IPS-20b (cell line): ENCODE measurements at regions not wholly inside any gene's neighbourhood (a gene's known extent, or its start where the extent isn't known, plus 50 kb on each side); places are given as distances from the start of the nearest gene placed in this dataset.

Source experiments
- H3K27ac ChIP-seq: one replicate; pipeline ENCODE4 v1.5.1; 2013; ENCODE audit warnings: low read length
- H3K27me3 ChIP-seq: 2 replicates; pipeline ENCODE4 v1.6.1; 2013; ENCODE audit warnings: mild to moderate bottlenecking, low read length, inconsistent platforms; ENCODE audit not compliant: insufficient read depth
- H3K36me3 ChIP-seq: 2 replicates; pipeline ENCODE4 v1.6.1; 2013; ENCODE audit warnings: low read depth, mild to moderate bottlenecking, inconsistent platforms, low read length, moderate library complexity; ENCODE audit not compliant: insufficient read depth
- H3K4me1 ChIP-seq: 2 replicates; pipeline ENCODE4 v1.6.1; 2013; ENCODE audit warnings: mild to moderate bottlenecking, control low read depth, inconsistent platforms, low read length, moderate library complexity; ENCODE audit not compliant: insufficient read depth
- H3K4me3 ChIP-seq: 2 replicates; pipeline ENCODE4 v1.5.1; 2013; ENCODE audit warnings: mild to moderate bottlenecking, low read length, inconsistent platforms
- H3K9ac ChIP-seq: 2 replicates; pipeline ENCODE4 v1.6.1; 2013; ENCODE audit warnings: low read depth, mild to moderate bottlenecking, inconsistent platforms, low read length, moderate library complexity
- H3K9me3 ChIP-seq: 2 replicates; pipeline ENCODE4 v1.6.1; 2013; ENCODE audit warnings: mild to moderate bottlenecking, low read depth, low read length, inconsistent platforms; ENCODE audit not compliant: insufficient read depth

DNA sequence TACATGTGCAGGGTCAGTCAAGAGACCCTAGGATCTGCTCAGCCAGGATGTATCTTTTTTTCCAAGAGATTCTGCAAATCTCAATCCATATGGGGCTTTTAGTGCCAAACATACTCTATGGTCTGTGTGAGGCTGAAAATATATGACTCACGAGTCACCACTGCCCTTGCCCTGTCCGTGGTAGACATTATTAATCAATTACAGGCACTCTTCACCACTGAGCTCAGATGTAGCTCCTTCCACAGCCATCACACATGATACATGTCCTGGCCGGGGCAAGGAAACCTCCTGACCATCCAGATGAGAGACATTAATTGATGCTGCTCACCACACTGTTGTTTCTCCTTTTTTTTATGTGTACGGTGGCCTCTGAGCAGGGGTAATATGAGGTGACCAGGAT, 90.2 kb upstream of the RET start:
- no peak overlapping the region for H3K9ac ChIP-seq
- no peaks in the 10 kb centered on the region for H3K27me3 ChIP-seq
- H3K27ac ChIP-seq, result no peak overlapping the region
- H3K36me3 ChIP-seq, result no peaks in the 10 kb centered on the region
- no peaks in the 10 kb centered on the region for H3K4me1 ChIP-seq
- no peak overlapping the region for H3K4me3 ChIP-seq
- no peaks in the 10 kb centered on the region for H3K9me3 ChIP-seq

DNA sequence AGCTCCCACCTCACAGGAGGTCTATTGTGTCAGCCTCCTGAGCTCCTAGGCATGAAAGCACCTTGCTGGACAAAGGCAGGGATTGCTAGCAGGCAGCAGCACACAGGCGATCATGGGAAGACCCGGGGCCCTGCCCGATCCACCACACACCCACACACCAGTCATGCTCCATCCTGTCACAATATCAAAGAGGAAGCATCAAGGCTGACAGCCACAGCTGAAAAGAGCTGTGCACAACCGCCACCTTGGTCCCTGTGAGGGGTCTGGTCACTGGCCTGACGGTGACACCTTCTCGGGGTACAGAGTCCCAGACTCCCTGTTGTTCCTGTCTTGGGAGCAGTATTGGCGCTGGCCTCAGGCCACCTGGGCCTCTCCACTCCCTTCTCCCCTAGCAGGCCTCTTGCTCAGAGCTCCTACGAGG, 89.7 kb upstream of the RET start:
- Histone ChIP-seq H3K9ac (no peak overlapping the region), H3K4me3 (no peak overlapping the region), H3K4me1 (no peaks in the 10 kb centered on the region), H3K27ac (no peak overlapping the region), H3K9me3 (no peaks in the 10 kb centered on the region), H3K27me3 (no peaks in the 10 kb centered on the region), H3K36me3 (no peaks in the 10 kb centered on the region)

DNA sequence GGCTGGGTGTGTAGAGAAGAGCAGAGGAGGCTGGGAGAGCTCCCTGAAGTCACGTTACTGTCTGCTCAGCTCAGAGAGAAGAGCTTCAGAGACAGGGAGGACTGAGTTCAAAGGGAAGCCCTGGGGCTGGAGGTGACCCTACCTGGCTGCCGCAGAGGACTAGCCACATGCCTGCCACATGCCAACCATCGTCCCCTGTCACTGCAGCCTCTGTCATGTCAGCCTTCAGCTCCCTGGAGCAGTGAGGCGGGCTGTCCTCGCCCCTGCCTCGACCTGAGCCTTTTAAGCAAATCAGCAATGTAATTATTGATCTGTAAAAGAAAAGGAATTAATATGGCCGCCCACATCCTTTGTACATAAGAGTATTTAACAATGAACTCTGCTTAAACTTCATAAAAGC, 89.3 kb upstream of the RET start:
- H3K36me3 ChIP-seq, result no peaks in the 10 kb centered on the region
- no peak overlapping the region for H3K9ac ChIP-seq
- no peaks in the 10 kb centered on the region for H3K27me3 ChIP-seq
- no peak overlapping the region for H3K27ac ChIP-seq
- H3K4me3 ChIP-seq, result no peak overlapping the region
- H3K4me1 ChIP-seq, result no peaks in the 10 kb centered on the region
- no peaks in the 10 kb centered on the region for H3K9me3 ChIP-seq

DNA sequence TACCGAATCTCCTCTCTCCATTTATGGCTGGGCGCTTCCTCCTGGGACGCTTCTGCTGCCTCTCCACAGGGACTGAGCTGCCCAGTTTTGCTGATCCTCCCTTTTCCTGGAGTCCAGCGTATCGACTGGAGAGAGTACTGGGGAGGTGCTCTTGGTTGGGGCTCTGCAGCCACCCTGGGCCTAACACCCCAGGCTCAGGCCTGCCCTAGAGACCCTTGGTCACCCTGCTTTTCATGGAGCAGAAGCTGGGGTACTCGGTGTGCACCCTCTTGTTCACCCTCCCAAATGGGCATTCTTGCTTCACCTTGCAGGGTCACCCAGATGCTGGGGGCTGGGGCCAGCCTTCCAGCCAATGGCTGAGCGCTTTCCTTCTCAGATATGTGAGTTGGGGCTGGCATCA, 88.8 kb upstream of the RET start:
- H3K27ac ChIP-seq, result no peak overlapping the region
- H3K27me3 ChIP-seq, result no peaks in the 10 kb centered on the region
- no peaks in the 10 kb centered on the region for H3K9me3 ChIP-seq
- H3K36me3 ChIP-seq, result no peaks in the 10 kb centered on the region
- H3K4me3 ChIP-seq, result no peak overlapping the region
- H3K4me1 ChIP-seq, result no peaks in the 10 kb centered on the region
- no peak overlapping the region for H3K9ac ChIP-seq

DNA sequence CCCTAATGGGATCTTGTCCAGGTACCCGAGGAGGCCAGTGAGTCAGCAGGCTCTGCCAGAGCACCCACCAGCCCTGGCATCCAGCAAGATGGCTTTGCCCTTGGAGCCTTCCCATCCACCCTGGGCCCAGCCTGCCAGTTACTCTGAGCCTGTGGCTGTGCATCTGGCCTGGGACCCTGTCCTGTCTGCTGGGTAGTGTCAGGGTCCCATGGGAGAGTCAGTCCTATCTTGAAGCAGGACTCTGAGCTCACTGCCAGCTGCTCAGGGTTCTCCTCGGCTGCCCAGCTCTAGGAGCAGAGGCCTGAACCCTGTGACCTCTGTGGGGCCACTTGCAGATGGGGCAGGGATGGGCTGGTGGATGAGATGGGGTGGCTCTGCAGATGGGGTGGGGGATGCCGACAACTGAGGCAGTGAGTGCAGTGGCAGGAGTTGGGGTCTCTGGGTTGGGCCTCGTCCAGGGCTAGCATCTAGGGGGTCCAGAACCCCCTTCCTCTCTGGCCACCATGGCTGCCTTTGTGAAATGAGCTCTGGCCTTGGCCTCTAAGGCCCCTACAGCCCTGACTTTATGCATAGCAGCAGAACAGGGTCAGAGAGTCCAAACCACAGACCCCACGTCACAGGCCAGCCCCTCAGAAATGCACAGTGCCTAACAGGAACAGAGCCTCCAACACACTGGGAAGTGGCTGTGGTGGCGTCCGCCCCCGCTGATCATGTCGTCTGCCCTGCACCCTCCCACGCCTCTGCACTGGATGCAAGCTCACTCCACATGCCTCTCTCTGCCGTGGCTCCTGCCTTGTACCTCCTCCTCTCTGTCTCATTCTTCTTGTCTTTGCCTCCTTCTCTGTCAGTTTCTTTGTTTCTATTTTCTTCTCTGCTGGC, 88.1 kb upstream of the RET start:
- Histone ChIP-seq H3K36me3 (no peaks in the 10 kb centered on the region), H3K4me3 (no peak overlapping the region), H3K27me3 (no peaks in the 10 kb centered on the region), H3K9ac (no peak overlapping the region), H3K4me1 (no peaks in the 10 kb centered on the region), H3K9me3 (no peaks in the 10 kb centered on the region), H3K27ac (no peak overlapping the region)

DNA sequence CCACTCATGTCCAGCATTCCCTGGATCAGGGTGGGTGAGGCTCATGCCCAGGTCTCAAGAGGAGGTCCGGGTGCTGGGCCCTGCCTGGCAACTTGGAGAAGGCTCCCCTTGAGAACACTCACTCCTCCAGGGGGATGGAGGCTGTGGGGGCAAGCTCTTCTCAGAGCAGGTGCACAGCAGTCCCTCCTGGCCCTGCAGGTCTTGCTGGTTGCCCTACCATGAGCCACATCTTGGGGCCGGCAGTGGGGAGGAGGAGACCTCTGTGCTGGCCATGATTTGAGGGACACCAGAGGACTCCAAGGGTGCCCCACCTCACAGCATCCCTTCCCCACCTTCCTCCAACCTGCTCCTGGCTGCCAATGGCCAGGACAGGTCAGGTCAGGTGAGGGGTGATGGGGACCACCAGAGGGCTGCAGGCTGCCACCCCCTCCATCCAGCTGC, 87.4 kb upstream of the RET start:
- Histone ChIP-seq H3K27me3 (no peaks in the 10 kb centered on the region), H3K4me1 (no peaks in the 10 kb centered on the region), H3K36me3 (no peaks in the 10 kb centered on the region), H3K27ac (no peak overlapping the region), H3K4me3 (no peak overlapping the region), H3K9ac (no peak overlapping the region), H3K9me3 (no peaks in the 10 kb centered on the region)

DNA sequence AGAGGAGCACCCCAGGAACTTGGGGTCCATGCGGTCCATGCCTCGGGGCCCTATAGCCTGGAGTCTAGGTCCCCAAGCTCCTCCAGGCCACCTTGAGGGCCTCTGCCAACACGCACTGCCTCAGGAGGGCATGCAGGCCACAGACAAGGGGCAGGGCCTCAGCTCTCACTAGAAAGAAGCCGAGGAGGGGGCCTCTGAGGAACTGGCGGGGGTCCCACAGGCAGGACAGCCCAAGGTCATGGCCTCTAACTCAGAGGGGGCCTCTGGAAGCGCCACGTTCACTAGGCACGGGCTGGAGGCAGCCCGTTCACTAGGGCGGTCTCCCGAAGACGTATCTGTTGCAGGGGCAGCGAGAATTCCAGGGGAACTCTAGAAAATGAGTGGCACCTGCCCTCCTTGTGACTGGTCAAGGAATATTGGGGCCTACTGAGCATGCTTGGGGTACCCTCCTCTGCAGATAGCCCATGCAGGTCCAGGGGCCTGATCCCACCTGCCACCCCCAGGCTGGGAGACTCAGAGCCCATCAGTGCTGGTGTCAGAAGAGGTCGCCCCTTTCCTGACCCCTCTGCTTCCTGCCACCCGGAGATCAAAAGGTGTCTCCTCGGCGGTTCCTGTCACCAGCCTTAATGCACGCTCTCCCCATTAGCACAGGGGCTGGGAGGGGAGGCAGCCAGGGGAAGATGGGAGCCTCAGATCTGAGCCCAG, 86.7 kb upstream of the RET start:
- no peak overlapping the region for H3K4me3 ChIP-seq
- H3K36me3 ChIP-seq, result no peaks in the 10 kb centered on the region
- no peaks in the 10 kb centered on the region for H3K9me3 ChIP-seq
- H3K27ac ChIP-seq, result no peak overlapping the region
- H3K4me1 ChIP-seq, result no peaks in the 10 kb centered on the region
- no peak overlapping the region for H3K9ac ChIP-seq
- H3K27me3 ChIP-seq, result no peaks in the 10 kb centered on the region

DNA sequence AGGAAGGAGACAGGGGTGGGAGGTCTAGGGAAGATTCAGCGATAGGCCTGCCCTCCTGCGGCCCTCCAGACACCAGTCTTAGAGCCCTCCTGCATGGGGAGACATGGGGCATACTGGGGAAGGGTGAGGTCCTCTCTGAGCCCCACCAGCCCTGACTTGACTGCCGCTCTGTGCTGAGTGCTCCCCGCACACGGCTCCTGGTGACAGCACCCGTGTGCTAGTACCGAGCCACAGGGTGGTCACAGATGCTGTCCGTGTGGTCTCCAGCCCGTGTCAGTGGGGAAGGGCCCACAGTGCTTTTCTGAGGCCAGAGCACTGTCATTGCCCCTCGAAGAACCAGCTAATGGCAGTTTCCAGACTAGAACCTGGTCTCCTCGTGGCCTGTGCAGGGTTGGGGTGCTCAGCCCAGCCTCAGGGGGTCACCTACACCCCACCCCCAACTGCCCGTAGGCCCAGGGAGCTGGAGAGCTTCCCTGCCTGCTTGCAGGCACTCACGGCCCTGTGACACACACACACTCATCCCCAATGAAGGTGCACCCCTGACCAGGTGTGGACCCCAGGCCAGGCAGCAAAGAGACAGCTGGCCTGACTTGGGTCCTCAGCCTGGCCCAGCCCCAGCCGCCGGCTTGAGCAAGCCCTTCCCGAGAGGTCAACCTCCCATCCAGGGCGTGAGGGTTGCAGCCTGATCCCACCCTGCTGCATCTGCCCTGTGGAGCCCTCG, 86.0 kb upstream of the RET start:
- Histone ChIP-seq H3K27ac (no peak overlapping the region), H3K4me1 (no peaks in the 10 kb centered on the region), H3K27me3 (no peaks in the 10 kb centered on the region)

DNA sequence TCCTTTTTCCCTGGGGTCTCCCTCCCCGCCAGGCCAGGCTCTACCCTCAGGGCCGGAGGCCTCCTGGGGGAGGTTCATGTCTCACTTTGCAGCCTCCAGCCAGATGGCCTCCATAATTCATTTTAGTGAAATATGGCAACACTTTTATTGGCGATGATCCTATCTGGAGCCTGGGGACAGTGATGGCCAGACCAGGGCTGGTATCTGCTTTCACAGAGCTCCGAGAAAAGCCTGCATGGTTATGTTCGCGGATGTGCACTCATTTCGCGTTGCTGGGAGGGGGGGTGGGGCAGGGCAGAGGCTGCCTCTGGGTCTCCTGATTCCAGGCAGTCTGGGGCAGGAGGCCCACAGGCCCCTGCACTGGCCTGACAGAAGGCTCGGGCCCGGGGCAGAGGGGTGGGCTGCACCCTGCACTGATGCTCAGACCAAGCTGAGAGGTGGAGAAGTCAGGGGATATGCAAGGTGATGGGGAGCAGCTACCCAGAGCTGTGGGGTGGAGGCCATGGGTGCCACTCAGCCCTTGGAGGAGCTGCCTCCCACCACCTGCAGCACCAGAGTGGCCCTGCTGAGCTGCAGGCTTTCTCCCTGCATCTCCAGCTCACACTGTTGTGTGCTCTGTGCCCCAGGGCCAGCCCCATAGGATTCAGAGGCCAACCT, 85.3 kb upstream of the RET start:
- H3K9me3 ChIP-seq, result no peaks in the 10 kb centered on the region
- no peaks in the 10 kb centered on the region for H3K27me3 ChIP-seq
- no peak overlapping the region for H3K27ac ChIP-seq
- no peak overlapping the region for H3K9ac ChIP-seq
- H3K36me3 ChIP-seq, result no peaks in the 10 kb centered on the region
- H3K4me3 ChIP-seq, result no peak overlapping the region
- no peaks in the 10 kb centered on the region for H3K4me1 ChIP-seq

More for the DNA sequence above, 86.0 kb upstream of the RET start:
- H3K9ac ChIP-seq, result no peak overlapping the region
- H3K36me3 ChIP-seq, result no peaks in the 10 kb centered on the region
- no peak overlapping the region for H3K4me3 ChIP-seq
- H3K9me3 ChIP-seq, result no peaks in the 10 kb centered on the region

DNA sequence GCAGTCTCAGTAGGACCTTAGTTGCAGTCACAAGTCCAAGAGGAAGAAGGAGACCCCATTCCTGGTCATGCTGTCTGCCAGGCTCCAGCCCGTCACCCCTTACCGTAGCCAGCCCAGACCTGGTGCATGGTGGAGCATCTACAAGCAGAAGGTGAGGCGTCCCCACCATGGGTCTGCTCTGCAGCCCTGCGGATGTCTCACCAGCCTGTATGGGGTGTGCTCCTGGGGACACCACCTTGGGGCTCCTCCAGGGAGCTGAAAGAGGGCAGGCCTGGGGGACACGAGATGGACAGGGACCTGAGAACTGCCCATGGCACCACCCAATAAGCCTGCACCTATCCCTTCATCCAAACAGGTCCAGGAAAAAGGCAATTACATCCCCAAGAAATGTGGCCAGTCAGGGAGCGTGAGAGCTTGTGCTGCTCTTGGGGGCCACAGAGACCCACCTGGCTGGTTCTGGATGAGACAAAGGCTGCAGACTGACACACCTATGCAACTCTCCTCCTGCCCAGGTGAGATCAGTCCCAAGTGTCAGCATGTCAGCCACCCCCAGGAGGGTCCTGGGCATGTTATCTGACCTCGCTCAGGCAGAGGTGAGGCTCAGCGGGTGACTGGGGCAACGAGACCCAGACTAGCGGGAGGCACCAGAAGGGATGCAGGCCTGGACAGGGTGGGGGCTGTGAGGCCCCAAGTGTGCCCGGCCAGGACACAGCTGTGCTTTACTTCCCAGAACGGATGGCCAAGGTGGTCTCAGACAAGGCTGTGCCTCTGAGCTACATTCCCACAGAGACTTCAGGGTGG, 84.5 kb upstream of the RET start:
- H3K36me3 ChIP-seq, result no peaks in the 10 kb centered on the region
- no peak overlapping the region for H3K9ac ChIP-seq
- H3K4me3 ChIP-seq, result no peak overlapping the region
- H3K27me3 ChIP-seq, result no peaks in the 10 kb centered on the region
- H3K4me1 ChIP-seq, result no peaks in the 10 kb centered on the region
- no peak overlapping the region for H3K27ac ChIP-seq
- no peaks in the 10 kb centered on the region for H3K9me3 ChIP-seq

DNA sequence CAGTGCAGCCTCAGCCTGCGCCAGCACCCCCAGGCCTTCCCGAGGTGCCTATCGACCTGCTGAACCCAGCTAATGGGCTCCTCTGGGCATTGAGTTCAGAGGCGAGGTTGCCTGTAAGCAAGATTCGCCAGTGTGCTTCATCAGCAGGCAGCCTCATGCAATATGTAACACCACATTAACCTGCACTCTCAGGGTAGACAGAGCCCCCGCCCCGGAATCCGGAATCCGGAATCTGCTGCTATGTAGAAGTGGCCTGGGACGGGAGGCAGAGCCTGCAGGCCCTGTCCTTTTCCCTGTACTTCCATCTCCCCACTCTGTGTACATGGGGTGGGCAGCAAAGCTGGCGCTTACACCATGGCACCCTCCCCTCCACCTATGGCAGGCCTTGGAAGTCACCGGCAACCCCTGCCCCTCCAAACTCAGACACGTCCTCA, 83.9 kb upstream of the RET start:
- Histone ChIP-seq H3K36me3 (no peaks in the 10 kb centered on the region), H3K9me3 (no peaks in the 10 kb centered on the region), H3K9ac (no peak overlapping the region), H3K27ac (no peak overlapping the region), H3K4me3 (no peak overlapping the region), H3K27me3 (no peaks in the 10 kb centered on the region), H3K4me1 (no peaks in the 10 kb centered on the region)
